Esophagus muscularis mucosa (tissue), 4 donors: ENCODE measurements at regions not wholly inside any gene's neighbourhood (a gene's known extent, or its start where the extent isn't known, plus 50 kb on each side); places are given as distances from the start of the nearest gene placed in this dataset.

Experiments
- DNase-seq: peaks from one replicate; pipeline ENCODE4 v3.0.0-alpha.2; 2017; ENCODE audit errors: extremely low spot score
- H3K27ac ChIP-seq, 4 donors: fragments of 200-600 bp; sonication (generic); replicated peaks in 1 of 4; 1 replicate in 3 of 4; 2 replicates in 1 of 4; pipeline ENCODE4 v1.5.1; 2016 to 2019; ENCODE audit warnings: mild to moderate bottlenecking in 1 of 4
- H3K27me3 ChIP-seq, 4 donors: fragments of 200-600 bp; sonication (generic); one replicate each; pipeline versions ENCODE4 v1.5.1 to v1.6.0; 2016 to 2019
- H3K36me3 ChIP-seq, 4 donors: fragments of 200-600 bp; sonication (generic); one replicate each; pipeline ENCODE4 v1.5.1; 2016 to 2019
- H3K4me1 ChIP-seq, 4 donors: fragments of 200-600 bp; sonication (generic); one replicate each; pipeline ENCODE4 v1.5.1; 2016 to 2019
- H3K4me3 ChIP-seq, 4 donors: fragments of 200-600 bp; sonication (generic); 1 replicate in 2 of 4; 2 replicates in 2 of 4; pipeline ENCODE4 v1.5.1; 2016 to 2019; ENCODE audit warnings: mild to moderate bottlenecking in 4 of 4, moderate library complexity in 1 of 4
- H3K9me3 ChIP-seq, 4 donors: fragments of 200-600 bp; sonication (generic); 1 replicate in 3 of 4; 2 replicates in 1 of 4; pipeline ENCODE4 v1.5.1; 2016 to 2019
- EP300 ChIP-seq: sonication (generic); formaldehyde crosslinking; IDR thresholded peaks from one replicate; pipeline ENCODE4 v1.6.1; 2017; ENCODE audit warnings: antibody characterized with exemption
- POLR2A ChIP-seq: fragments of 450-650 bp; IDR thresholded peaks from one replicate; pipeline ENCODE4 v1.6.1; 2017; ENCODE audit warnings: antibody characterized with exemption, moderate library complexity, mild to moderate bottlenecking, low read depth
- POLR2AphosphoS5 ChIP-seq, 2 donors: sonication (generic); formaldehyde crosslinking; IDR thresholded peaks; one replicate each; pipeline ENCODE4 v1.6.1; 2017; ENCODE audit warnings: antibody characterized with exemption in 2 of 2
- WGBS: methylation state at CpG from one replicate; pipeline ENCODE4 v1.1.5; 2018; 5-methylcytosine and 5-hydroxymethylcytosine counted together
- intact Hi-C: fragments of 100-400 bp; cut with DNase I; formaldehyde crosslinking; loops from one replicate; pipeline ENCODE4 v1.15.1; 2023
- TF ChIP-seq, protein P1 (sequence below), 3 experiments: fragments of 200-600 bp in 2 of 3; fragments of 450-650 bp in 1 of 3; sonication (generic) in 2 of 3; IDR thresholded peaks; one replicate each; pipeline ENCODE4 v1.5.1; 2017 to 2019; ENCODE audit warnings: antibody characterized with exemption in 3 of 3, mild to moderate bottlenecking in 2 of 3, moderate library complexity in 1 of 3

DNA sequence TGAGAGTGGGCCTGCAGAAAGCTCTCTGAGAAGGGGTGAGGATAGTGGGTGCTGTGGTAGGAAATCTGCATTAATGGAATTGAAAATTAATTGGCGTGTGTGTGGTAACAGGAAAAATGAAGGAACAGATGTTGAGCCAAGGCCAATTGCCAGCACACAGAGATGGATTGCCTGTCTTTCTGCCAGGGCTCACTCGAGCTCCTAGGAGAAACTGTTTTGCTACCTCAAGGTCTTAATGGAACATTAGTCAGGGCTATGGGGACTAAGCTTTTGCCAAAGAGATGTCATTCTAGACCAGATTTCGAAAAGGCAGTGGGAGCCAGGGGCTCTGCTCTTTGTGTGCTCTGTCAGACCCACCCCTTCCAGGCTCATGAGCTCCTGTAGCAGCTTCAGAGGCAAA lies 124.0 kb upstream of the EFNA5 start:
- Histone ChIP-seq H3K36me3 (no peaks in the 10 kb centered on the region), H3K4me3 (no peak overlapping the region), H3K27me3 (no peaks in the 10 kb centered on the region), H3K27ac (no peak overlapping the region), H3K4me1 (no peaks in the 10 kb centered on the region), H3K9me3 (no peaks in the 10 kb centered on the region)
- no peak for TF ChIP-seq POLR2A
- TF ChIP-seq, protein P1, sequence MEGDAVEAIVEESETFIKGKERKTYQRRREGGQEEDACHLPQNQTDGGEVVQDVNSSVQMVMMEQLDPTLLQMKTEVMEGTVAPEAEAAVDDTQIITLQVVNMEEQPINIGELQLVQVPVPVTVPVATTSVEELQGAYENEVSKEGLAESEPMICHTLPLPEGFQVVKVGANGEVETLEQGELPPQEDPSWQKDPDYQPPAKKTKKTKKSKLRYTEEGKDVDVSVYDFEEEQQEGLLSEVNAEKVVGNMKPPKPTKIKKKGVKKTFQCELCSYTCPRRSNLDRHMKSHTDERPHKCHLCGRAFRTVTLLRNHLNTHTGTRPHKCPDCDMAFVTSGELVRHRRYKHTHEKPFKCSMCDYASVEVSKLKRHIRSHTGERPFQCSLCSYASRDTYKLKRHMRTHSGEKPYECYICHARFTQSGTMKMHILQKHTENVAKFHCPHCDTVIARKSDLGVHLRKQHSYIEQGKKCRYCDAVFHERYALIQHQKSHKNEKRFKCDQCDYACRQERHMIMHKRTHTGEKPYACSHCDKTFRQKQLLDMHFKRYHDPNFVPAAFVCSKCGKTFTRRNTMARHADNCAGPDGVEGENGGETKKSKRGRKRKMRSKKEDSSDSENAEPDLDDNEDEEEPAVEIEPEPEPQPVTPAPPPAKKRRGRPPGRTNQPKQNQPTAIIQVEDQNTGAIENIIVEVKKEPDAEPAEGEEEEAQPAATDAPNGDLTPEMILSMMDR (IDR thresholded peaks at IDR 0.05) = no peak
- no peak for TF ChIP-seq EP300
- no peak for TF ChIP-seq POLR2AphosphoS5 (IDR thresholded peaks at IDR 0.05)
- no peak for DNase-seq
- 52% methylated on average over 3 of the region's 3 CpGs for WGBS
- intact Hi-C loops = no loop called here

DNA sequence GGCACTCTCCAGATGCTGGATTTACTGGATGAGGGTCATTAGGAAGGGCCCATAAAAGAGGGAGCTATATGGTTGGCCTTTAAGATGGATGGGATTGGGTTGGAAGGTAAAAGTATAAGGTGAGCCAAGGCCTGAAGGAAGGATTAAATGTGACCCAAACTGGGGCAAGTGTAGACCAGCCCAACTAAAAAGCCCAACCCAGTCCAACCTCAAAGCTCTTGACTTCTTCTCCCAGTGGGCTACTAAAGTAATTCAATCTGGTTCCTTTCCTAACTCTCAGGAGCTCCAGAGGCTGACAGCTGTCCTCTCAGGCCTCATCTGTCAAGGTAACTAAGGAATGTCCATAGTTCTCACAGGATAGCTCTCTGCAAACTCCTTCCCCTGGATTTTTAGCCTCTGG lies 122.2 kb upstream of the EFNA5 start:
- H3K27me3 ChIP-seq = no peaks in the 10 kb centered on the region
- intact Hi-C loops = no loop called here
- TF ChIP-seq, protein P1 (IDR thresholded peaks at IDR 0.05) = no peak
- TF ChIP-seq POLR2A (no peak), POLR2AphosphoS5 (IDR thresholded peaks at IDR 0.05) (no peak), EP300 (no peak)
- H3K36me3 ChIP-seq = no peaks in the 10 kb centered on the region
- H3K27ac ChIP-seq = no peak overlapping the region
- H3K4me1 ChIP-seq = no peaks in the 10 kb centered on the region
- H3K9me3 ChIP-seq = no peaks in the 10 kb centered on the region
- H3K4me3 ChIP-seq = no peak overlapping the region
- no peak for DNase-seq

DNA sequence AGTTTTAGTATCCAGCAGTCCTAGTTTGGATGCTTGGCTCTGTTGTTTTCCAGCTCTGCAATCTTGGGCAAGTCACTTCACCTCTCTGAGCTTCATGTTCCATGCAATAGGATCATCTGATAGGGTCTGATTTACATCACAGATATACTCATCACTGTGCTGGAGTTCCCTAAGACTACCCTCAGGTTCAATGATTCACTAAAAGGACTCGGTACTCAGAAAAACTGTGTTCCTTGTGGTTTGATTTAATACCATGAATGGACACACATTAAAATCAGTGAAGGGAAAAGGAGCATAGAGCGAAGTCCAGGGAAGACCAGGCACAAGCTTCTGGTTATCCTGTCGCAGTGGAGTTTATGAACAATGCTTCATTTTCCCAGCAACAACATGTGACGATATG lies 119.9 kb upstream of the EFNA5 start:
- H3K4me1 ChIP-seq = no peaks in the 10 kb centered on the region
- DNase-seq = no peak
- TF ChIP-seq EP300 (no peak), POLR2AphosphoS5 (IDR thresholded peaks at IDR 0.05) (no peak), POLR2A (no peak)
- TF ChIP-seq, protein P1 (IDR thresholded peaks at IDR 0.05) = no peak

DNA sequence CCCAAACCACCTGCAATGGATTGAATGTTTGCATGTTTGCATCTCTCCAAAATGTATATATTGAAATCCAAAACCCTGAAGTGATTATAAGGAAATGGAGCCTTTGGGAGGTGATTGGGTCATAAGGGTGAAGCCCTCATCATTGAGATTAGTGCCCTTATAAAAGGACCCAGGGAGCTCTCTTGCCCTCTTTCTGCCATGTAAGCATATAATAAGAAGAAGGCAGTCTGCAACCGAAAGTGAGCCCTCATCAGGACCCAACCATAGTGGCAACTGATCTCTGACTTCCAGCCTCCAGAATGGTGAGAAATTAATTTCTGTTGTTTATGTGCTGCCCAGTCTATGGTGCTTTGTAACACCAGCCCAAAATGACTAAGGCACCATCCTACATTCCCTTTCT lies 115.7 kb upstream of the EFNA5 start:
- H3K36me3 ChIP-seq = no peaks in the 10 kb centered on the region
- peaks cover 0 to 3% (median under 1%) of the 10 kb centered on the region in 4 donors for H3K9me3 ChIP-seq
- intact Hi-C loops = no loop called here
- H3K4me3 ChIP-seq = no peak overlapping the region
- H3K27ac ChIP-seq = no peak overlapping the region
- TF ChIP-seq EP300 (no peak), POLR2A (no peak), POLR2AphosphoS5 (IDR thresholded peaks at IDR 0.05) (no peak)
- TF ChIP-seq, protein P1 (IDR thresholded peaks at IDR 0.05) = no peak
- DNase-seq = no peak
- WGBS = 92% methylated on average over 1 of the region's 1 CpG
- H3K4me1 ChIP-seq = no peaks in the 10 kb centered on the region
- no peaks in the 10 kb centered on the region for H3K27me3 ChIP-seq

More for the DNA sequence above, 119.9 kb upstream of the EFNA5 start:
- Histone ChIP-seq H3K4me3 (no peak overlapping the region), H3K27ac (no peak overlapping the region), H3K9me3 (no peaks in the 10 kb centered on the region), H3K27me3 (no peaks in the 10 kb centered on the region), H3K36me3 (no peaks in the 10 kb centered on the region)
- WGBS = 83% methylated on average over 4 of the region's 4 CpGs
- intact Hi-C loops = no loop called here

DNA sequence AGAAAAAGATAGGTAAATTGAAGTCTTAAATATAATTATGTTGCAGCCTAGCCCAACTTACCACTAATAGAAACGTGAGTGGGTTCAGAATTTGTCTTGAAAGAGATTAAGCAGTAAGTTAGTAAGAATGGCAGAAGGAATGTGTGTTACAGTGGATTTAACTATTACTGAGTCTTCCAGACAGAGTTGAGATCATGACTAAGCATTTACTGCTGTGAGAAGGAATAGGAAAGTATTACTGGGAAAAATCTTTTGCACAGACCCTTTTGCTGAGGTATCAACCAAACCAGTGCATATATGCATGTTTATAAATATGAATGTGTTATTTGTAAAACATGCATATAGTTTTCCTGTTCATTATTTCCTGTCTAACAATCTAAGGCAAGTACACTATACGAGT lies 112.8 kb upstream of the EFNA5 start:
- Histone ChIP-seq H3K36me3 (no peaks in the 10 kb centered on the region), H3K27ac (no peak overlapping the region), H3K27me3 (no peaks in the 10 kb centered on the region), H3K9me3 (peaks cover 0 to 7% (median 2%) of the 10 kb centered on the region in 4 donors), H3K4me3 (no peak overlapping the region), H3K4me1 (no peaks in the 10 kb centered on the region)
- intact Hi-C loops = no loop called here
- DNase-seq = no peak
- TF ChIP-seq, protein P1 (IDR thresholded peaks at IDR 0.05) = no peak
- TF ChIP-seq POLR2A (no peak), EP300 (no peak), POLR2AphosphoS5 (IDR thresholded peaks at IDR 0.05) (no peak)
- 51% methylated on average over 2 of the region's 2 CpGs for WGBS
